Stimulated activated CD4-positive, alpha-beta T cell treated with anti-CD3 and anti-CD28 coated beads, Interleukin-1b, Interleukin-23, amount 100 ng/mL, for 1 hour (primary cell): ENCODE measurements at regions not wholly inside any gene's neighbourhood (a gene's known extent, or its start where the extent isn't known, plus 50 kb on each side); places are given as distances from the start of the nearest gene placed in this dataset.
"Not testable (repeated sequence)": the region's sequence is repeated elsewhere in the genome, so short reads cannot be mapped to it uniquely, and the experiment has no call there.

Experiments
- DNase-seq, 2 donors: peaks; one replicate each; pipeline ENCODE4 v3.0.0-alpha.2; 2020; ENCODE audit warnings: low read depth in 2 of 2

- DNase-seq: no peak
These were observed 250.8 kb upstream of the CBLB start for GRCh38 chr3:106119614-106120082.

- no peak for DNase-seq
These were observed 251.5 kb upstream of the CBLB start for GRCh38 chr3:106120356-106120755.

- no peak for DNase-seq
These were observed 252.9 kb upstream of the CBLB start for GRCh38 chr3:106121491-106122289.

GRCh38 chr3:106124818-106125217, 256.0 kb upstream of the CBLB start:
- no peak for DNase-seq

- no peak for DNase-seq
These were observed 256.5 kb upstream of the CBLB start for GRCh38 chr3:106125321-106125720.

GRCh38 chr3:106126067-106126845, 257.4 kb upstream of the CBLB start:
- DNase-seq: no peak

- DNase-seq: no peak
These were observed 258.0 kb upstream of the CBLB start for GRCh38 chr3:106126846-106127235.

GRCh38 chr3:106129939-106130338, 261.1 kb upstream of the CBLB start:
- no peak for DNase-seq

- no peak for DNase-seq
These were observed 261.8 kb upstream of the CBLB start for GRCh38 chr3:106130384-106131198.

- no peak for DNase-seq
These were observed 266.8 kb upstream of the CBLB start for GRCh38 chr3:106135451-106136160.

GRCh38 chr3:106139826-106140225, 271.0 kb upstream of the CBLB start:
- no peak for DNase-seq

GRCh38 chr3:106140431-106140830, 271.6 kb upstream of the CBLB start:
- DNase-seq: no peak

- DNase-seq: no peak
These were observed 275.2 kb upstream of the CBLB start for GRCh38 chr3:106144030-106144429.

- DNase-seq: not testable (repeated sequence)
These were observed 279.7 kb upstream of the CBLB start for GRCh38 chr3:106148440-106149082.

GRCh38 chr3:106157411-106157810, 288.6 kb upstream of the CBLB start:
- DNase-seq: no peak

GRCh38 chr3:106160396-106160795, 291.6 kb upstream of the CBLB start:
- no peak for DNase-seq

- no peak for DNase-seq
These were observed 292.4 kb upstream of the CBLB start for GRCh38 chr3:106161246-106161645.

- DNase-seq: no peak
These were observed 298.9 kb upstream of the CBLB start for GRCh38 chr3:106167728-106168127.

GRCh38 chr3:106168962-106169750, 300.3 kb upstream of the CBLB start:
- DNase-seq: no peak

GRCh38 chr3:106170636-106171035, 301.8 kb upstream of the CBLB start:
- DNase-seq: no peak
